Ovary (tissue), 7 donors: ENCODE measurements at regions not wholly inside any gene's neighbourhood (a gene's known extent, or its start where the extent isn't known, plus 50 kb on each side); places are given as distances from the start of the nearest gene placed in this dataset. TPM values are rescaled to one million over a fixed set of nuclear protein-coding genes. Genes with fewer than 3 reads are reported as not detected.

Source experiments
- DNase-seq, 5 donors: peaks; one replicate each; pipeline ENCODE4 v3.0.0-alpha.2; 2019 to 2020
- H3K27ac ChIP-seq, 2 donors: fragments of 200-600 bp; one replicate each; pipeline versions ENCODE4 v1.5.1 to v1.8.0; 2019 to 2022
- H3K27me3 ChIP-seq: fragments of 200-600 bp; one replicate; pipeline ENCODE4 v1.8.0; 2022
- H3K36me3 ChIP-seq: fragments of 200-600 bp; sonication (generic); one replicate; pipeline ENCODE4 v1.5.1; 2019
- H3K4me1 ChIP-seq: one replicate; pipeline ENCODE4 v1.8.1; 2013; ENCODE audit warnings: mild to moderate bottlenecking, moderate library complexity; ENCODE audit not compliant: insufficient read depth
- H3K4me3 ChIP-seq: fragments of 200-600 bp; sonication (generic); one replicate; pipeline ENCODE4 v1.5.1; 2017
- H3K9me3 ChIP-seq, 2 donors: fragments of 200-600 bp in 1 of 2; sonication (generic) in 1 of 2; one replicate each; pipeline versions ENCODE4 v1.5.1 to v1.8.1; 2013 to 2019; ENCODE audit warnings: mild to moderate bottlenecking in 1 of 2, moderate library complexity in 1 of 2
- EP300 ChIP-seq: sonication (generic); formaldehyde crosslinking; IDR thresholded peaks from one replicate; pipeline ENCODE4 v1.6.1; 2017; ENCODE audit warnings: antibody characterized with exemption
- POLR2A ChIP-seq: fragments of 450-650 bp; IDR thresholded peaks from one replicate; pipeline ENCODE4 v1.6.1; 2017; ENCODE audit warnings: antibody characterized with exemption, mild to moderate bottlenecking, moderate library complexity
- WGBS, 3 donors: extraction: QIAGEN DNeasy Blood & Tissue Kit in 1 of 3; methylation state at CpG; one replicate each; pipeline versions ENCODE4 v1.1.5 to v1.1.7; 2013 to 2017; 5-methylcytosine and 5-hydroxymethylcytosine counted together
- intact Hi-C, 4 donors: fragments of 100-400 bp; cut with DNase I; formaldehyde crosslinking; loops; one replicate each; pipeline versions ENCODE4 v1.11.0 to v1.15.1; 2022 to 2023
- small RNA-seq: library from RNA; depleted of rRNA; stranded (forward); fragments of <200 nt; gene quantifications from one replicate; pipeline ENCODE3, GENCODE V24; 2016
- TF ChIP-seq, protein P1 (sequence below), 3 donors: fragments of 450-650 bp in 2 of 3; fragments of 200-600 bp in 1 of 3; IDR thresholded peaks; one replicate each; pipeline versions ENCODE4 v1.5.1 to v1.8.0; 2016 to 2022; ENCODE audit warnings: antibody characterized with exemption in 3 of 3, mild to moderate bottlenecking in 1 of 3
- donor health status: DM: no; HTN: no; CAD: no; lungs with moderate emphysema.
- donor health status: DM: no; HTN: no; CAD: no.
- donor health status: Bipolar disorder and iron deficiency.
- donor health status: DM: no; HTN: no; CAD: no.
- donor health status: DM: yes; HTN: yes; CAD: no.

DNA sequence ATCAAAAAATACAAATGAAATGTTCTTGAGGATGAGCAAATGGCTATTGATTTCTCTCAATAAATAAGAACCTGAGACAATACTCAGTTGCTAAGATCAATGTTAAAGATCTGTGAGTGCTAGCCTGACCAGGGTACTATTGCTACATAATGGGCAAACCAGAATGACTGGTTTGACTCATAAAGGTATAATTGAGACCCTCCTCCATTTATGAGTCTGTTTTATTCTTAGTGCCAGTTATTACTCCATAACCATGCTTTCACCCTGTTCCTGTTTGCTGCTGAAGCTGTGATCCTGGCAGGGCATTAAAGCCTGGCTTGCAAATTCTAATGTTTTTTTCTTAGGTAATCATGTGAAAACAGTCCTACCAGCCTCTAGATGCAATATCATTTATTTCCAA, 56.6 kb upstream of the PPM1B start:
- intact Hi-C loops: no loop called here
- H3K27ac ChIP-seq: no peak overlapping the region
- no peaks in the 10 kb centered on the region for H3K9me3 ChIP-seq
- no peaks in the 10 kb centered on the region for H3K36me3 ChIP-seq
- no peak for DNase-seq
- TF ChIP-seq POLR2A (no peak), EP300 (no peak)
- TF ChIP-seq, protein P1, sequence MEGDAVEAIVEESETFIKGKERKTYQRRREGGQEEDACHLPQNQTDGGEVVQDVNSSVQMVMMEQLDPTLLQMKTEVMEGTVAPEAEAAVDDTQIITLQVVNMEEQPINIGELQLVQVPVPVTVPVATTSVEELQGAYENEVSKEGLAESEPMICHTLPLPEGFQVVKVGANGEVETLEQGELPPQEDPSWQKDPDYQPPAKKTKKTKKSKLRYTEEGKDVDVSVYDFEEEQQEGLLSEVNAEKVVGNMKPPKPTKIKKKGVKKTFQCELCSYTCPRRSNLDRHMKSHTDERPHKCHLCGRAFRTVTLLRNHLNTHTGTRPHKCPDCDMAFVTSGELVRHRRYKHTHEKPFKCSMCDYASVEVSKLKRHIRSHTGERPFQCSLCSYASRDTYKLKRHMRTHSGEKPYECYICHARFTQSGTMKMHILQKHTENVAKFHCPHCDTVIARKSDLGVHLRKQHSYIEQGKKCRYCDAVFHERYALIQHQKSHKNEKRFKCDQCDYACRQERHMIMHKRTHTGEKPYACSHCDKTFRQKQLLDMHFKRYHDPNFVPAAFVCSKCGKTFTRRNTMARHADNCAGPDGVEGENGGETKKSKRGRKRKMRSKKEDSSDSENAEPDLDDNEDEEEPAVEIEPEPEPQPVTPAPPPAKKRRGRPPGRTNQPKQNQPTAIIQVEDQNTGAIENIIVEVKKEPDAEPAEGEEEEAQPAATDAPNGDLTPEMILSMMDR (IDR thresholded peaks at IDR 0.05): no peak
- H3K4me1 ChIP-seq: no peaks in the 10 kb centered on the region
- H3K4me3 ChIP-seq: no peak overlapping the region
- H3K27me3 ChIP-seq: no peaks in the 10 kb centered on the region

DNA sequence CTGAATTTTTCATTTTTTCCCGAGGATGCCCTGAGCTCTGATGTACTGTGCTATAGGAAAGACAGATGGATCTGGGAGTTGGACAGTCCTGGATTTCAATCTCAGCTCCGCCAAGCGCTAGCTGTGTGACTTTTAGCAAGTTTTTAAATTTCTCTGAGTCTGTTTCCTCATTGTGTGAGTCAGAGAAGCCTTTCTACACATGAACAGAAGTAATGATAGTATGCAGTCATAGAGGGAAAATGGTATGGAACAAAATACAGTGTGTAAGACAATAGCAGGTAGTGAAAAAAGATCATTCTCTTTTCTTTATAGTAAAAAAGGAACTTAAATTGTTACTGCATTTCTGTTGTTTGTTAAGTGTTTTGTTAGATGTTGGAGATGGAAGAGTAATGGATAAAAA, 52.4 kb upstream of the PPM1B start:
- WGBS, 3 donors: 86 to 94% (median 91%) methylated on average over 3 of the region's 3 CpGs
- Histone ChIP-seq H3K27ac (no peak overlapping the region), H3K27me3 (no peaks in the 10 kb centered on the region), H3K4me1 (no peaks in the 10 kb centered on the region), H3K9me3 (no peaks in the 10 kb centered on the region), H3K4me3 (no peak overlapping the region), H3K36me3 (no peaks in the 10 kb centered on the region)
- TF ChIP-seq EP300 (no peak), POLR2A (no peak)
- TF ChIP-seq, protein P1 (IDR thresholded peaks at IDR 0.05): no peak
- no peak for DNase-seq
- intact Hi-C loops: no loop called here

DNA sequence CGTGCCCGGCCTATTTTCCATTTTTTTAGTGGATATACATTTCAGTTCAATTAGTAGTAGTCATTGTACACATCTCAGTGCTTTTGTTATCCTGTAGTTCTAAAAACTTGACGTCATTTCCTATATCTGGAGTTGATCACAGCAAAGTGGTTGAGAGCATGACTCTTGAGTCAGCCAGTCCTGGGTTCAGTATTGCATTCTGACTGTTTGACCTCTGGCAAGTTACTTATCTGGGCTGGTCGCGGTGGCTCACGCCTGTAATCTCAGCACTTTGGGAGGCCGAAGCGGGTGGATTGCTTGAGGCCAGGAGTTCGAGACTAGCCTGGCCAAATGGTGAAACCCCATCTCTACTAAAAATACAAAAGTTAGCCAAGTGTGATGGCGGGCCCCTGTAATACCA, 50.4 kb upstream of the PPM1B start:
- Histone ChIP-seq H3K36me3 (no peaks in the 10 kb centered on the region), H3K9me3 (no peaks in the 10 kb centered on the region), H3K4me3 (no peak overlapping the region), H3K27me3 (no peaks in the 10 kb centered on the region), H3K27ac (no peak overlapping the region), H3K4me1 (no peaks in the 10 kb centered on the region)
- 91 to 92% (median 92%) methylated on average over 10 of the region's 10 CpGs for WGBS, 3 donors
- intact Hi-C loops: no loop called here
- no peak for DNase-seq
- TF ChIP-seq, protein P1 (IDR thresholded peaks at IDR 0.05): no peak
- no peak for TF ChIP-seq EP300
- no peak for TF ChIP-seq POLR2A

Small RNA genes lying in the stretch of these regions (small RNA-seq; reads per million reads assigned to genes)
- gene AC019129.1: not detected
